ENCODE measurements at regions not wholly inside any gene's neighbourhood (a gene's known extent, or its start where the extent isn't known, plus 50 kb on each side); places are given as distances from the start of the nearest gene placed in this dataset.

DNA sequence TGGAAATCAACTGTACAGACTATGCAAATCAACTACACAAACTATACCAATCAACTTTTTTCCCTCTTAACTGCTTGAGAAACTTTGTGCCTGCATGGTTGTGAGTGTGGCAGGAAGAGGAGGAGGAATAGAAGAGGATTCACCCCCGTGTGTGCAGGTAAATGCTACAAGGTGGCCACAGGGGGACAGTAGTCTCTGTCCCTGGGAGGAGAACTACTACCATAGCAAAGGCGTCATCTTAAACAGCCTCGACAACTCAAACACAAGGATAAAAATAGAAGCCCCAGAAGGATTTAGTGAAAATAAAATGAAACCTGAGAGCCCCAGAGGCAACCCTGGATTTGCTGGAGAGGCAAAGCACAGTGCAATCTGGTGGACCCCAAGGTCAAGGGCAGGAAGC is 199.5 kb upstream of the DYNLRB2 start:
- ChIA-PET CTCF (no interaction called here), POLR2A (no interaction called here)
- no peak overlapping the region for H3K4me3 ChIP-seq (ENCODE audit: low read length)

DNA sequence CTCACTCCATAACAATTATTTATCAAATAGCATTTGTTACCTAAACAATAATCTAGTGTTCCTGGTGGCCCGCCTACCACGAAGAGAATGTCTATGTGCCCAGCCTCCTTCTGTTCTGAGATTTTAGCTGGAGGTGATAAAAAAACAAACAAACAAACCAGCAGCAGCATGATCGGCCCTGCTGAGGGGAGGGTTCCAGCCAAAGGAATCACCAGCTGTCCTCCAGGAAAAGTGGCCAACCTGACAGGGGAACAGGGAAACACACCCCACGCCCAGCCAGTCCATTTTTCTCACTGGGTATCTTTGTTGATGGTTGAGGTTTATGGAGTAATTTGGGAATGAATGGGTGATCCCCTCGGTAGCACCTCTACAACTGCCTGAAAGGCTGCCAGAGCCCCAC is 203.0 kb upstream of the DYNLRB2 start:
- H3K27me3 ChIP-seq (ENCODE audit: control insufficient read depth in 2 of 2, insufficient read depth in 2 of 2, low read length in 2 of 2): peaks cover 0 to 3% of the 10 kb centered on the region in 2 donors
- ChIA-PET POLR2A (no interaction called here), CTCF (no interaction called here)
- no peak overlapping the region for H3K4me3 ChIP-seq (ENCODE audit: low read length)
- Mint-ChIP-seq H3K4me1 (no peaks in the 10 kb centered on the region), H3K27ac (no peak overlapping the region), H3K27me3 (peaks cover 6 to 30% (median 13%) of the 10 kb centered on the region in 5 donors), H3K36me3 (no peaks in the 10 kb centered on the region), H3K9me3 (peaks cover 0 to 3% (median 0%) of the 10 kb centered on the region in 11 donors), H3K4me3 (no peak overlapping the region)
- ATAC-seq (no peak), DNase-seq (no peak)
- intact Hi-C loops (cut with micrococcal nuclease): no loop called here
- H3K36me3 ChIP-seq (ENCODE audit: control insufficient read depth in 2 of 3, insufficient read depth in 3 of 3, low read length in 3 of 3): no peaks in the 10 kb centered on the region
- no peaks in the 10 kb centered on the region for H3K9me3 ChIP-seq (ENCODE audit: control insufficient read depth in 2 of 3, low read length in 3 of 3)
- no peaks in the 10 kb centered on the region for H3K4me1 ChIP-seq (ENCODE audit: control insufficient read depth in 2 of 2, insufficient read depth in 2 of 2, low read length in 2 of 2)
- no peak overlapping the region for H3K27ac ChIP-seq (ENCODE audit: low read depth, low read length)

More for the DNA sequence above, 199.5 kb upstream of the DYNLRB2 start:
- Mint-ChIP-seq H3K4me1 (no peaks in the 10 kb centered on the region), H3K27me3 (peaks cover 4 to 24% (median 12%) of the 10 kb centered on the region in 5 donors), H3K36me3 (no peaks in the 10 kb centered on the region), H3K4me3 (no peak overlapping the region), H3K9me3 (peaks cover 0 to 3% (median 0%) of the 10 kb centered on the region in 11 donors), H3K27ac (no peak overlapping the region)
- intact Hi-C loops (cut with micrococcal nuclease): no loop called here
- Histone ChIP-seq H3K36me3 (ENCODE audit: control insufficient read depth in 2 of 3, insufficient read depth in 3 of 3, low read length in 3 of 3) (no peaks in the 10 kb centered on the region), H3K4me1 (ENCODE audit: control insufficient read depth in 2 of 2, insufficient read depth in 2 of 2, low read length in 2 of 2) (no peaks in the 10 kb centered on the region), H3K27me3 (ENCODE audit: control insufficient read depth in 2 of 2, insufficient read depth in 2 of 2, low read length in 2 of 2) (no peaks in the 10 kb centered on the region), H3K9me3 (ENCODE audit: control insufficient read depth in 2 of 3, low read length in 3 of 3) (no peaks in the 10 kb centered on the region), H3K27ac (ENCODE audit: low read depth, low read length) (no peak overlapping the region)
- DNase-seq: no peak
- no peak for ATAC-seq

DNA sequence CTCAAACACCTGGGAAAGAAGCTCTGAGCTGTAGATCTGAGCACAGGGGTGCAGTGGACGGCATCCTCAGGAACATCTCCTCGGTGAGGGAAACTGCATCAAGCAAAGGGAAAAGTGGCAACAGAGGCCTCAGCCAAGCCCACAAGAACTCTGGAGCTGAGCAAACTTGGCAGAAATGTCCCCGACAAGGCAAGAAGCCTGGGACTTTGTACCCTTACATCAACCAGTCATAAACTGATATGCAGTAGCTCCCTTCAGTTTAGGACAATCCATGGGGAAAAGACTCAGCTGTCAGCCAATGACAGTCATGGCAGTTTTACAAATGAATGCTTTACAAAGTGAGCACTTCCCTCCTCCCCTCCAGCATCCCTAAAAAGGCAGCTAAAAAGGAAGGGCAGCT is 210.0 kb upstream of the DYNLRB2 start:
- no peaks in the 10 kb centered on the region for H3K36me3 ChIP-seq (ENCODE audit: control insufficient read depth in 2 of 3, insufficient read depth in 3 of 3, low read length in 3 of 3)
- H3K4me1 Mint-ChIP-seq: no peaks in the 10 kb centered on the region
- intact Hi-C loops (cut with micrococcal nuclease): no loop called here
- ATAC-seq (no peak), DNase-seq (no peak)
- peaks cover 0 to 3% of the 10 kb centered on the region in 2 donors for H3K27me3 ChIP-seq (ENCODE audit: control insufficient read depth in 2 of 2, insufficient read depth in 2 of 2, low read length in 2 of 2)
- H3K36me3 Mint-ChIP-seq: no peaks in the 10 kb centered on the region
- ChIA-PET CTCF (no interaction called here), POLR2A (no interaction called here)
- no peak overlapping the region for H3K4me3 ChIP-seq (ENCODE audit: low read length)
- no peaks in the 10 kb centered on the region for H3K9me3 ChIP-seq (ENCODE audit: control insufficient read depth in 2 of 3, low read length in 3 of 3)
- H3K27ac Mint-ChIP-seq: no peak overlapping the region
- H3K27ac ChIP-seq (ENCODE audit: low read depth, low read length): no peak overlapping the region
- H3K4me1 ChIP-seq (ENCODE audit: control insufficient read depth in 2 of 2, insufficient read depth in 2 of 2, low read length in 2 of 2): no peaks in the 10 kb centered on the region
- no peaks in the 10 kb centered on the region for H3K9me3 Mint-ChIP-seq
- H3K4me3 Mint-ChIP-seq: no peak overlapping the region
- peaks cover 7 to 24% (median 18%) of the 10 kb centered on the region in 5 donors for H3K27me3 Mint-ChIP-seq

DNA sequence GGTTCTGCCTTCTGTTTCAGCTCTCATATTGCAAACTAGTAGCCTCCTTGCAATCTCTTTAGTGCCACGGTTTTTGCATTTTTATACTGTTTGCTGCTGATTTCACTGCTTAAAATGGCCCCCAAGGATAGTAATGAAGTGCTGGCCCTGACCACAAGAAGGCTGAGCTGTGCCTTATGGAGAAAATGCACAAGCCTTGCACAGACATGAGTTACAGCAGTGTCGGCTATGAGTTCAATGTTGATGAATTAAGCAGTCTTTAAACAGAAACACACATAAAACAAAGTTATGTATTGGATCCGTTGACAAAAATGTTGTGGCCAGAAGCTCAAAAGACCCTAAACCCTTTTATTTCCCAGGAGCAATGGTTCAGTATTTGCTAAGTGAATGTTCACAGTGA is 210.6 kb upstream of the DYNLRB2 start:
- Histone ChIP-seq H3K4me1 (ENCODE audit: control insufficient read depth in 2 of 2, insufficient read depth in 2 of 2, low read length in 2 of 2) (no peaks in the 10 kb centered on the region), H3K27ac (ENCODE audit: low read depth, low read length) (no peak overlapping the region), H3K36me3 (ENCODE audit: control insufficient read depth in 2 of 3, insufficient read depth in 3 of 3, low read length in 3 of 3) (no peaks in the 10 kb centered on the region), H3K9me3 (ENCODE audit: control insufficient read depth in 2 of 3, low read length in 3 of 3) (no peaks in the 10 kb centered on the region), H3K4me3 (ENCODE audit: low read length) (no peak overlapping the region), H3K27me3 (ENCODE audit: control insufficient read depth in 2 of 2, insufficient read depth in 2 of 2, low read length in 2 of 2) (peaks cover 0 to 3% of the 10 kb centered on the region in 2 donors)
- H3K4me3 Mint-ChIP-seq: no peak overlapping the region
- DNase-seq: no peak
- intact Hi-C loops (cut with micrococcal nuclease): no loop called here
- H3K27ac Mint-ChIP-seq: no peak overlapping the region
- CTCF ChIA-PET: no interaction called here
- H3K36me3 Mint-ChIP-seq: no peaks in the 10 kb centered on the region
- peaks cover 7 to 24% (median 18%) of the 10 kb centered on the region in 5 donors for H3K27me3 Mint-ChIP-seq
- H3K9me3 Mint-ChIP-seq: no peaks in the 10 kb centered on the region
- no peaks in the 10 kb centered on the region for H3K4me1 Mint-ChIP-seq
- no peak for ATAC-seq
- POLR2A ChIA-PET: no interaction called here

DNA sequence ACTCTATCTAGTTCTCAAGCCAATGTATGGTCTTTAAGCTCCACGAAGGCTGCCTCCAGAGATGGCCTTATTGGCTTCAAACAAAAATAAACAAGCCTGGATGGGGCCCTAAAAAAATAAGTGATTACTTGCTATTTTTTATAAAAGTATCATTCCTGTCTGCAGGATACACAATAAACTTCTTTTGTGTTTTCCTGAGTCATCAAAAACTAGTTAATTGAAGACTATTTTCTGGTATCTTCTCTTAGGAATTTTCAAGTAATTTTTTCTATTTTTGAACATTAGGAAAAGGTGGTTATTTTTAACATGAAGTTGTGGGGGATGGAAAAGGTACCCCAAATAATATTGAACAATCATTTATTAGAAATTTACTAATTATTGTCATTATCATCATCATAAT is 213.1 kb upstream of the DYNLRB2 start:
- H3K27me3 ChIP-seq (ENCODE audit: control insufficient read depth in 2 of 2, insufficient read depth in 2 of 2, low read length in 2 of 2): no peaks in the 10 kb centered on the region
- Mint-ChIP-seq H3K4me1 (no peaks in the 10 kb centered on the region), H3K36me3 (no peaks in the 10 kb centered on the region), H3K27ac (no peak overlapping the region), H3K27me3 (peaks cover 5 to 24% (median 14%) of the 10 kb centered on the region in 5 donors), H3K9me3 (no peaks in the 10 kb centered on the region), H3K4me3 (no peak overlapping the region)
- ATAC-seq (no peak), DNase-seq (no peak)
- H3K4me3 ChIP-seq (ENCODE audit: low read length): no peak overlapping the region
- CTCF ChIA-PET: no interaction called here
- no peak overlapping the region for H3K27ac ChIP-seq (ENCODE audit: low read depth, low read length)
- intact Hi-C loops (cut with micrococcal nuclease): no loop called here
- no peaks in the 10 kb centered on the region for H3K36me3 ChIP-seq (ENCODE audit: control insufficient read depth in 2 of 3, insufficient read depth in 3 of 3, low read length in 3 of 3)
- POLR2A ChIA-PET: no interaction called here
- no peaks in the 10 kb centered on the region for H3K4me1 ChIP-seq (ENCODE audit: control insufficient read depth in 2 of 2, insufficient read depth in 2 of 2, low read length in 2 of 2)
- no peaks in the 10 kb centered on the region for H3K9me3 ChIP-seq (ENCODE audit: control insufficient read depth in 2 of 3, low read length in 3 of 3)

DNA sequence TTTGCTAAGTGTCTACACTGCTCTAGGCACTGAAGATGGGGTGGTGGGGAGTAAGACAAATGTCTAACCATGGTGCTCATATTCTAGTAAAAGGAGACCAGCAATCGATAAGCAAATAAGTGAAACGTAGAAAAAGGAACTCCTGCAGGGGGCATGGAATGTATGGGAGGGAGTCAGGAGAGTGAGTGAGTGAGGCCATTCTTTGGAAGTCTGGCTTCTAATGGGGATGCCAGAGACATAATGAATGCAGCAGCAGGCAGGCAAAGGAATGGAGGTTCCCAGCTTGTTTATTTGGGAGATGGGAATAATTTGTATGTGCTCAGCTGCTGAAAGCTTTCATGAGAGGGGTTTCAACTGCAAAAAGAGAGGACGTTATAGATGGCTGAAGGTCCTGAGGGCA is 216.4 kb upstream of the DYNLRB2 start:
- Histone ChIP-seq H3K27me3 (ENCODE audit: control insufficient read depth in 2 of 2, insufficient read depth in 2 of 2, low read length in 2 of 2) (no peaks in the 10 kb centered on the region), H3K4me3 (ENCODE audit: low read length) (no peak overlapping the region), H3K27ac (ENCODE audit: low read depth, low read length) (no peak overlapping the region), H3K9me3 (ENCODE audit: control insufficient read depth in 2 of 3, low read length in 3 of 3) (no peaks in the 10 kb centered on the region), H3K4me1 (ENCODE audit: control insufficient read depth in 2 of 2, insufficient read depth in 2 of 2, low read length in 2 of 2) (no peaks in the 10 kb centered on the region), H3K36me3 (ENCODE audit: control insufficient read depth in 2 of 3, insufficient read depth in 3 of 3, low read length in 3 of 3) (no peaks in the 10 kb centered on the region)
- Mint-ChIP-seq H3K4me3 (no peak overlapping the region), H3K27me3 (peaks cover 5 to 23% (median 17%) of the 10 kb centered on the region in 5 donors), H3K4me1 (no peaks in the 10 kb centered on the region), H3K9me3 (peaks cover 0 to 2% (median 0%) of the 10 kb centered on the region in 11 donors), H3K36me3 (no peaks in the 10 kb centered on the region), H3K27ac (no peak overlapping the region)
- no peak for ATAC-seq
- no peak for DNase-seq
- CTCF ChIA-PET: no interaction called here
- POLR2A ChIA-PET: no interaction called here
- intact Hi-C loops (cut with micrococcal nuclease): no loop called here

DNA sequence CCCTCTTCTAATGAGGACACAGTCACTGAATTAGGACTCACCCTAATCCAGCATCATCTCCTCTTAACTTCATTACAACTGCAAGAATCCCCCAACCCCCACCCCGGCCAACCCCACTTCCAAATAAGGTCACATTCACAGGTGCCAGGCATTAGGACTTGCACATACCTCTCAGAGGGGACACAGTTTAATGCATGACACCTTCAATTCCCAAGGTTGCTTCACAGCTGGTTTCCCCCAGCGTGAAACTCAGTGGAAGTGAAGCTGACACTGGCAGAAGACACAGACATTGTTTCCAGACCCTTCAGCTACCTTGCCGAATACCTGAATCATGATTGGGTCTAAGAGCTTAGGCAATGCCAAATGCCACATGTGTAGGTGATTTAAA is 217.0 kb upstream of the DYNLRB2 start:
- H3K36me3 ChIP-seq (ENCODE audit: control insufficient read depth in 2 of 3, insufficient read depth in 3 of 3, low read length in 3 of 3): no peaks in the 10 kb centered on the region
- H3K4me3 ChIP-seq (ENCODE audit: low read length): no peak overlapping the region
- no peaks in the 10 kb centered on the region for H3K4me1 ChIP-seq (ENCODE audit: control insufficient read depth in 2 of 2, insufficient read depth in 2 of 2, low read length in 2 of 2)
- POLR2A ChIA-PET: no interaction called here
- ATAC-seq (no peak), DNase-seq (no peak)
- Mint-ChIP-seq H3K9me3 (peaks cover 0 to 2% (median 0%) of the 10 kb centered on the region in 11 donors), H3K4me1 (no peaks in the 10 kb centered on the region), H3K36me3 (no peaks in the 10 kb centered on the region), H3K27me3 (peaks cover 4 to 19% (median 18%) of the 10 kb centered on the region in 5 donors), H3K27ac (no peak overlapping the region), H3K4me3 (no peak overlapping the region)
- CTCF ChIA-PET: no interaction called here
- H3K27ac ChIP-seq (ENCODE audit: low read depth, low read length): no peak overlapping the region
- intact Hi-C loops (cut with micrococcal nuclease): no loop called here
- no peaks in the 10 kb centered on the region for H3K27me3 ChIP-seq (ENCODE audit: control insufficient read depth in 2 of 2, insufficient read depth in 2 of 2, low read length in 2 of 2)
- H3K9me3 ChIP-seq (ENCODE audit: control insufficient read depth in 2 of 3, low read length in 3 of 3): no peaks in the 10 kb centered on the region

Measured in naive thymus-derived CD4-positive, alpha-beta T cell (primary cell).